UCSD-AML1 (cell line): ENCODE measurements at regions not wholly inside any gene's neighbourhood (a gene's known extent, or its start where the extent isn't known, plus 50 kb on each side); places are given as distances from the start of the nearest gene placed in this dataset.
"Not testable (repeated sequence)": the region's sequence is repeated elsewhere in the genome, so short reads cannot be mapped to it uniquely, and the experiment has no call there.

Source experiments
- DNase-seq: peaks from one replicate; lab custom pipeline; 2025; ENCODE audit not compliant: unreplicated experiment; lab: John Stamatoyannopoulos, UW

- not testable (repeated sequence) for DNase-seq
Observed at GRCh38 chr4:9505341-9505740, 61.1 kb downstream of the DEFB131A start.

- DNase-seq: not testable (repeated sequence)
Observed at GRCh38 chr4:9506672-9507071, 62.5 kb downstream of the DEFB131A start.

- DNase-seq: not testable (repeated sequence)
Observed at GRCh38 chr4:9512941-9513340, 68.7 kb downstream of the DEFB131A start.

GRCh38 chr4:9519631-9520030 is 75.4 kb downstream of the DEFB131A start:
- DNase-seq: not testable (repeated sequence)

GRCh38 chr4:9522903-9523302 is 78.7 kb downstream of the DEFB131A start:
- DNase-seq: not testable (repeated sequence)

GRCh38 chr4:9524406-9524805 is 80.2 kb downstream of the DEFB131A start:
- DNase-seq: not testable (repeated sequence)

- peak; percentile 84 for DNase-seq
Observed at GRCh38 chr4:9532134-9532862, 88.1 kb downstream of the DEFB131A start.

GRCh38 chr4:9532863-9533192 is 88.6 kb downstream of the DEFB131A start:
- not testable (repeated sequence) for DNase-seq

- not testable (repeated sequence) for DNase-seq
Observed at GRCh38 chr4:9537101-9537500, 92.9 kb downstream of the DEFB131A start.

- not testable (repeated sequence) for DNase-seq
Observed at GRCh38 chr4:9539939-9540520, 95.8 kb downstream of the DEFB131A start.

- not testable (repeated sequence) for DNase-seq
Observed at GRCh38 chr4:9541388-9541915, 97.2 kb downstream of the DEFB131A start.

- DNase-seq: not testable (repeated sequence)
Observed at GRCh38 chr4:9544851-9545250, 100.6 kb downstream of the DEFB131A start.

- DNase-seq: not testable (repeated sequence)
Observed at GRCh38 chr4:9547470-9547869, 103.3 kb downstream of the DEFB131A start.

- not testable (repeated sequence) for DNase-seq
Observed at GRCh38 chr4:9556076-9556475, 111.9 kb downstream of the DEFB131A start.

GRCh38 chr4:9577869-9578268 is 133.7 kb downstream of the DEFB131A start:
- DNase-seq: not testable (repeated sequence)

GRCh38 chr4:9582880-9583279 is 138.7 kb downstream of the DEFB131A start:
- DNase-seq: not testable (repeated sequence)

- DNase-seq: no peak
Observed at GRCh38 chr4:9592010-9592409, 147.8 kb downstream of the DEFB131A start.

GRCh38 chr4:9594948-9595347 is 150.7 kb downstream of the DEFB131A start:
- DNase-seq: no peak

- not testable (repeated sequence) for DNase-seq
Observed at GRCh38 chr4:9595531-9595930, 151.3 kb downstream of the DEFB131A start.

- DNase-seq: no peak
Observed at GRCh38 chr4:9599266-9599665, 155.1 kb downstream of the DEFB131A start.

GRCh38 chr4:9600246-9600645 is 156.0 kb downstream of the DEFB131A start:
- DNase-seq: no peak

- DNase-seq: no peak
Observed at GRCh38 chr4:9602389-9602914, 158.2 kb downstream of the DEFB131A start.
